ENCODE measurements at regions not wholly inside any gene's neighbourhood (a gene's known extent, or its start where the extent isn't known, plus 50 kb on each side); places are given as distances from the start of the nearest gene placed in this dataset.

DNA sequence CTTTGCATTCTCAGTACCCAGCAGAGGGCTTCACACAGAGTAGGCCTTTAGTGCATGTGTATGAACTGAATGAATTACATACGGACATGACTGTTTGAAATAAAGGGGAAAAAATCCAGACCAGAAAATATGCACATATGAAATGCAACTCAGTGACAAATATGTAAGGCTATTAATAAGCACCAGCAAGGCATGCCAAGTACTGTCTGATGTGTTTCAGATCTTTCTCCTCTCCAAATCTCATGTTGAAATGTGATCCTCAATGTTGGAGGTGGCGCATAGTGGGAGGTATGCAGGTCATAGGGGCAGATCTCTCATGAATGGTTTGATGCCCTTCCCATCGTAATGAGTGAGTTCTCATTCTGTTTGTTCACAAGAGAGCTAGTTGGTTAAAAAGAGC, 87.3 kb upstream of the TOMM7 start:
- no peak for DNase-seq

DNA sequence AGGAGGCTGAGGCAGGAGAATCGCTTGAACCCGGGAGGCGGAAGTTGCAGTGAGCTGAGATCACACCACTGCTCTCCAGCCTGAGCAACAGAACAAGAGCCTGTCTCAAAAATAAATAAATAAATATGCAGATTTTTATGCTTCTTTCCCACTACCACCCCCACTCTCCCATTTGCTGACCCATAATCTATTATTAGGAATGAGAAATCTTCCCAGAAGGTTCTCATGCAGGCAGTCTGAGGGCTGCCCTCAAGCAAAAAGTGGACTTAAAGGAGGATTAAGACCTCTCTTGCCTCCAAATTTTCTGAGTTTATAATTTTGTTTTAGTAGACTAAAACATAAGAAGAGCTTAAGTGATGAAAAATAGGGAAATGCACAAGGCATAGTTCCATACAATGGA, 85.2 kb upstream of the TOMM7 start:
- DNase-seq, result no peak

DNA sequence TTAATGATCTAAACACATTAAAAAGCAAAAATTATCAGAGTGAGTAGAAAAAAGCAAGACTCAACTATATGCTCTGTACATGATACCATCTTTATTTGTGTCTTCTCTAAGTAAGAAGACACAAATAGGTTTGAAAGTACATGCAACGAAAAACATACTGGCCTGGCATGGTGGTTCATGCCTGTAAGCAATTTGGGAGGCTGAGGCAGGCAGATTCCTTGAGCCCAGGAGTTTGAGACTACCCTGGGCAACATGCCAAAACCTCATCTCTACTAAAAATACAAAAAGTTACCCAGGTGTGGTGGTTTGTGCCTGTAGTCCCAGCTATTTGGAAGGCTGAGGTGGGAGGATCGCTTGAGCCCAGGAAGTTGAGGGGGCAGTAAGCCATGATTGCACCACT, 78.1 kb upstream of the TOMM7 start:
- no peak for DNase-seq

DNA sequence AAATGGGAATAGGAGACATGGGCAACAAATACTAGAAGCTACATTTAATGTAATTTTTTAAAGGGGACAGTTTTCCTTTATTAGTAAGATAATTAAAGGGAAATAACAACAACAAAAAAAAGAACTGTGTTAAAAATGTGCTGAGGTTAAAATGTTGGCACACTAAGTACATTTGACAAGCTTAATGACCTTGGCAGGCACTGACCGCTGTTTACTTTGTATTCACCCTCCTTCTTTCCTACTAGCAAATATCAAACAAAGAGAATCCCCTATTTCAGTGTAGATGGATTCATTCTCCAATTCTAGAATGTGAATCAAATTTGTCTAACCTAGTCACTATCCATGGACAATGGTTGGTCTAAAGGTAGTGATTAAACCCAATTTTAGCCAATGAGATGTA, 77.5 kb upstream of the TOMM7 start:
- DNase-seq, result no peak

DNA sequence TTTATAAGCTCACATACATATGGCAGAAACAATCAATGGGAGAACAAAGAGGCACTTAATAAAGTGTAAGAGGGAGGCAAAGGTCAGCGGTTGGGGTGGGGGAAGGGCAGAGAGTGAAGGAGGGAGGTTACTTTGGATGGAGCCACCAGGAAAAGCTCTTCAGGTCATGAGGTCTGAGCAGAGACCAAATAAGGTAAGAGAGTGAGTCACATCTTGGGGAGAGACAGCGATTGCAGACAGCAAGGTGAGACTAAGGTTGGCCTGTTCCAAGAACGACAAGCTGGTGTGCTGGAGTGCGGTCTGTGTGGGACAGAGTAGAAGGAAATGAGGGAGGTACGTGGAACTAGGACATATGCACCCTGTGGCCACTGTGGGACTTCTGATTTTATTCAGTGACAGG, 74.3 kb upstream of the TOMM7 start:
- no peak for DNase-seq

DNA sequence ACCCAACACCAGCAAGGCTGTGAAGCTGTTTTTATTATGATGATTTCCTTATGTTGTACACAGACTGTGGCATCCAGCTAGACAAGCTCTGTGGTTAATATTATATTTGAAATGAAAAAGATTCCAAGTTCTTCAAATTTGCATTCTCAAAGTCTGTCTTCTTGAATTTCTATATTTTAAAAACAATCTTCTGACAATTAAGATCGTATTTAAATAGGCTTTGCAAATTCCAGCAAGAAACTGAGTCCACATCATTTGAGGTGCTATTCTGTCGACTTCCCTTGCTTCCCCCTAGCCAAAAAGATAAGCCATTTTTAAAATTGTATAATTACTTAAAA, 73.1 kb upstream of the TOMM7 start:
- no peak for DNase-seq

DNA sequence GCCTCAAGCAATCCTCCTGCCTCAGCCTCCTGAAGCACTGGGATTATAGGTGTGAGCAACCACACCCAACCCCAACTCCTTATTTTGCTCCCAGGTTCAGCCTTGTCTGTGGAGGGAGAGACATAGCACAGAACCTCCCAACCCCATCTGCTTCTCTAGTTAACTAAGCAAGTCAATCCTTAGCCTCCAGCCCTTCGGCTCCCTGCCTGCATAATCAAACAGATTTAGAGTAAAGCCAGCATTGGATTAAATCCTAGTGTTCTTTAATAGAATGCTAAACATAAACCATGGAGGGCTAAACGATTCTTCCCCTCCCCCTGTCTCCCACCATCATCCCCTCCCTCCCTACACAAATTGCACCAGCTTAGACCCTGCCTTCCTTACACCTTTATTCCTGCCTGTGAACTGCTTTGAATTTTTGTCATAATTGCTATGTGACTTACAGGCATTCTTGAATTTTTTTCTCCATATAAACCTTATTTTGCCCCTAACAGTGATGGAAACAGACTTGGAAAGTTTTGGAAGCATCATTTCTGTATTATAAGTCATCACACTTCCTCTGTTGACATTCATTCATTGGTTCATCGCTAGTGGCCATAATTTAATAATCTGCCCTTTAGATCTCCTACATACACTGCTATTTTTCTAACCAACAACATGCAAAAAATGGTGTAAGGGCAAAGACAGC, 72.6 kb upstream of the TOMM7 start:
- DNase-seq, result no peak

DNA sequence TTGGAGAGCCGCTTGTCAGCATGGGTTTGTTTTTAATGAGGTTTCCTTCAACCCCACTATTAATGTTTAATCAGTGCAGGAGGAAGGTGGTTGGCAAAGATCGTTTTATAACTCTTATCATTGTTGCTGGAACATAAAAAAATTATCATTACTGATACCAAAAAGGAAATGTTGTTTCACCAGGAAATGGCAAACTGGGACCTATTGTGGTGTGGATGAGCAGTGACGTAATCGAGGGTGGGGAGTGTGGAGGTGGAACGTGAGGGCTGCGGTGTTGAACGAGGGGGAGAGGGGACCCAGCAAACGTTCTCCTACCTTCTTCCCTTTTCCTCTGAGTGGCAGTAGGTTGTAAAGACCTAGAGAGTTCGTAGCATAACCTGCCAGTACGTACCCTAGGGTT, 71.9 kb upstream of the TOMM7 start:
- no peak for DNase-seq

DNA sequence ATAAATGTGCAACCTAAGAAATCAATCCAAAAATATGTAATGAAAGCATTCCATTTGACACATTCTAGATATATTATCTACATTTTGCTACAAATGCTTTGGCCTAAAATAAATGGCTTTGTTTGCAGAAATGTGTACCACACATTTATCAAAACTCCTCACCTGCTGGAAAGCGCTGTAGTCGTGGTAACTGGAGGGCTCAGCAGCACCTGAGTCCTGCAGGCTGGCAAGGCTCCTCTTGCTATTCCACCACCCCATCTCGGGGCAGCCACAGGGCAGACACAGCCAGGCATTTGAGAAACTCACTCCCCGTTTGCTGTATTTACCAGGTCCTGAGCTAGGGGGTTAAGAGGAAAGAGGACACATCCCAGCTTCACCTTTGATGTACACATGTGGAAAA, 68.1 kb upstream of the TOMM7 start:
- no peak for DNase-seq

DNA sequence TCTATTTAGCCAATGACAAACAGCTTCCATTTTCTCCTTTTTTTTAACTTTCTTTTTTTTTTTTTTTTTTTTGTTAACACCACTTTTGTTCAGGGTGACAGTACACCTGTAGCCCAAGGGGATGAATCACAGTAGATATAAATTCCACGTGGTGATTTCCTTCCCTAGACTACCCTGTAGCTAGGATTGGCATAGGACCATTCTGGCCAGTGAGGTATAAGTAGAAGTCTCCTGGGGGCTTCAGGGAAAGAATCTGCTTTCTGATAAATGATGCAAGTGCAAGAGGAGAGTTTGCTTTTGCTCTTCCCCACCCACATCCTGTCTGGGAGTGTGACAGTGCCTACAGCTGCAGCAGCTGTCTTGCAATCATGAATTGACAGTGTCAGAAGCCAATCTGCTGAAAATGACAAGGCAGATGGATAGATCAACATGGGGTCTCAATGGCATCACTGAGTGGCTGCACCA, 63.2 kb upstream of the TOMM7 start:
- peak; percentile 76 for DNase-seq

DNA sequence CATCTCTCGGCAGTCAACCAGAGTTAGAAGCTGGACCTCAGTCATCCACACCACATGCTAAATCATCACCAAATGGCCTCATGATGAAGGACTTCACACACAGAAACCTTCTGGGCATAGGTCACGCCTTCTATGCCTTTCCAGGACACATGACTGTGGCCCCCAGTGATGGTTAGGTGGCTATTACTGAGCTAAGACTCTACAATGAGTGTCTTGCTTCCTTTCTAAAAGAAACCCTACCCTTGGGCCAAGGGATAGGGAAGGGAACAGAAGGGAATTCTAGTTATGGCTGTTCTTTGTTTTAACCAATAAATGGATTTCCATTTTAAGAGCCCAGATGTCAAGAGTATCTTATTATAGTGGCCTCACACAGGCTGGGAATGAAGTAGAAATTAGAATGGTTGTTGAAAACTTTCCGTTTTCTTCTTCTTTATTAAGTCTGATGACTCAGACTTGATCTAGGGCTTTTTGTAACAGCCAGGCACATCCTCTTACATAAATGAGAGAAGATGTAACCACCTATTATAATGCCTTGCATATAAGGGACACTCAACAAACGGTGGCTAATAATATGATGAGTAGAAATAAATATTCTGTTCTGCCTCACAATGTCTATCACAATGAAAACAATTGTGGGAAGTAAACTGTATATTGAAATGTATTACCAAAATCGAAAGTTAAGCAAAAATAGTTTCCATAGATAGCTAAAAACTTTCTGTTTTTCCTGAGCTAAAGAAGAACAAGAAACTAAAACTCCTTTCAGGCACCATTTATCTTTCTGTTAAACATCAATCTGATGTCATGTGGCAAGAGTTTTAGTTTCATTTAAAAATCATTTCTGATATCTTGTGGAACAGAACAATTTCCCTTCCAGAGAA, 62.5 kb upstream of the TOMM7 start:
- DNase-seq, result no peak

DNA sequence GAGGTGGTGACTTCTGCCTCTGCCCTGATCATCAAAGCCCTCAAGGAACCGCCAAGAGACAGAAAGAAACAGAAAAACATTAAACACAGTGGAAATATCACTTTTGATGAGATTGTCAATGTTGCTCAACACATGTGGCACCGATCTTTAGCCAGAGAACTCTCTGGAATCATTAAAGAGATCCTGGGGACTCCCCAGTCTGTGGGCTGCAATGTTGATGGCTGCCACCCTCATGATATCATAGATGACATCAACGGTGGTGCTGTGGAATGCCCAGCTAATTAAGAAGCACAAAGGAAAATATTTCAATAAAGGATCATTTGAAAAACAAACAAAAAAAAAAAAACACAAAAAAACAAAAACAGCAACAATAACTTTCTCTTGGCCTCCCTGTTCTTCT, 59.5 kb upstream of the TOMM7 start:
- DNase-seq, result no peak

DNA sequence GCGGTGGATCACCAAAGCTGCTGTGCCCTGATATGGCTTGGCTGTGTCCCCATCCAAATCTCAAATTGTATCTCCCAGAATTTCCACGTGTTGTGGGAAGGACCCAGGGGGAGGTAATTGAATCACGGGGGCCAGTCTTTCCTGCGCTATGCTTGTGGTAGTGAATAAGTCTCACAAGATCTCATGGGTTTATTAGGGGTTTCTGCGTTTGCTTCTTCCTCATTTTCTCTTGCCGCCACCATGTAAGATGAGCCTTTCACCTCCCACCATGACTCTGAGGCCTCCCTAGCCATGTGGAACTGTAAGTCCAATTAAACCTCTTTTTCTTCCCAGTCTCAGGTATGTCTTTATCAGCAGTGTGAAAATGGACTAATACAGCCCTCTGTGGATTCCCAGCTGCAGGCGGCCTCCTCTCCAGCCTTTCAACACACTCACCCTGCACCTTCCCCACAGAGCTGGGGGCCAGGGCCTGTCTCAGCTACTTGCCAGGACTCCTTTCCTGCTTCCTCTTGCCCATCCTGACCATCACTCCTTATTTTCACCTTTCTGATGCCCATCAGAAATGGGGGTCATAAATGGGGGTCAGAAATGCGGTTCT, 57.2 kb upstream of the TOMM7 start:
- no peak for DNase-seq

DNA sequence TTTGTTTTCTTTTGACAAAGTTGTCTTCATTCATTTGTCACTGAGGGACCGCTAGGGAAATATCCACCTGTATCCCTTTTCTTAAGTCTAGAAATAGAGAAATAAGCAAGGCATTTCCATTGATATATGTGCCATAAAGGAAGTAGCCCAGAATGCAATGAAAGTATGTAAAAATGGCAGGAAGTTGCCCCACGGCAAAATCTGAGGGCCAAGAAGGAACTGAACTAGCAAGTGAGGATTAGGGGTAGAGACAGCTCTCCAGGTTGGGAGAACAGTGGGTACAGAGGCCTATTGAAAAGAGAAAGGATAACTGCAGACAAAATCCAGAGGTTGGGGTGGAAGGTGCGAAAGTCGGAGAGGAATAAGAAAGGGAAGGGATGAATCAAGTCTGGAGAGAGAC, 56.6 kb upstream of the TOMM7 start:
- DNase-seq, result no peak

DNA sequence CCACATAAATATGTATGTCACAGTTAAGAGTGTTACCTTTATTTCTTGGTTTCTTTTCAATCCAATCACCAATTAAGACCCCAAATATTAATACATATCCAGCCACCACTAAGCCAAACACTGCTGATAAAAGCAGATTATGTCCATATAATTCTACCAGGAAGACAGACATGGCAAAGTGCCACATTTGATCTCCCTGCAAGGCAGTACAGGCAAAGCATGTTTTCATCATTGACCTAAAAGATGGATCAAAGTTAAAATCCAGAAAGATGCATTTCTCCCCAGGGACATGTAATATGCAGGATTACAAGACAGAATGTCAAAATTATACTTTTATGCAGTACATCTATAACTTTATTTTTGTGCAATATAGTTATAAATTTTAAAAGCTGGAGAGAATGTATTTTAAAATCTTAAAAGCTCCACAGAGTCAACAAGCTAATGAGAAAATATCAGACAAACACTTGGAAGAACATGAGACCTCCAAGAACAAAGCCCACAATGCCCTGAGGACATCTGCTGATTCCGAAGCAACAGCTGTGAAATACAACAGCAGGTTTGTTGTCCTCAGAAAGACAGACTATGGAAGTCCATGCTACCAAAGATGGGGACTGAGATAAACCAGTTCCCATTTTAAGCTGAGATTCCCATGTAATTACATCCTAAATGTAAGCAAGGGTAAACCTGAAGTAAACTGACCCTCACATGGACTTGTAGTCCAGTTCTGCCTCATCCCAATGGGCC, 54.5 kb upstream of the TOMM7 start:
- DNase-seq, result no peak

DNA sequence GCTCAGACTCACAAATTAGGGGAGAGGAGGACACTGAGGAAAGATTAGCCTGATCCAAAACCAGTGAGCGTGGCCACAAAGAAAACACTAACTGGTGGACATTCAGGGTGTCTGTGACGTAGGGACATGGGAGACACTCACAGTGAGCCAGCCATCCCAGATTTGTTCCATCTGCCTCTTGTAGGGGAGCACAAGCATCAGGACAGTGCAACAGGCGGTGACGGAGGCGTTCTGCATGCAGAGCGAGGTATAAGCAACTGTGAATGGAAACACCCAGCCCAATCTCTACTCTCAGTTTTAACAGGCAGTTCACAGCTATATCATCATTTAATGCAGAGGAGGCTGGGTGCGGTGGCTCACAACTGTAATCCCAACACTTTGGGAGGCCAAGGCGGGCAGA, 52.8 kb upstream of the TOMM7 start:
- DNase-seq, result no peak

DNA sequence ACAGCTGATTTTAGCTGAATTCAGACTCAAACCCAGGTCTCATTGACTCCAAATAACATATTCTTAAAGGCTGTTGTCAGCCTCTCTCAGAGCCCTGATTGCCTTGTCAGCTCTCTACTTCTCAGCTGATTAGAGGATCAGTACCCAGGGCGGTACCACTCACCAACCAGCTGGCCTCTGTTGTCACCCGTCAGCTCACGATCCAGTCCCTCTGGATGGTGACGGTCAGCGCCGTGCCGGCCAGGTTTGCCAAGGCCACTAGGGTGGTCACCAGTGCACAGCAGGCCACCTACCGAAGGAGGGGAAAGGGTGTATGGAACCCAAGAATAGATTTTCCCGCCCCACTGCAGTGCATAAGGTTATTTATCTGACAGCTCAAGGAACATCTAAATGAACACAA, 52.3 kb upstream of the TOMM7 start:
- DNase-seq, result no peak
